ENCODE measurements at regions not wholly inside any gene's neighbourhood (a gene's known extent, or its start where the extent isn't known, plus 50 kb on each side); places are given as distances from the start of the nearest gene placed in this dataset.
"Not testable (repeated sequence)": the region's sequence is repeated elsewhere in the genome, so short reads cannot be mapped to it uniquely, and the experiment has no call there.

- H3K9me3 ChIP-seq (ENCODE audit: control insufficient read depth, low read length); H3K9ac ChIP-seq (ENCODE audit: extremely low read depth, low read length, poor library complexity, severe bottlenecking); H3K36me3 Mint-ChIP-seq (ENCODE audit: low read depth); H3K9me3 Mint-ChIP-seq; H3K4me1 Mint-ChIP-seq; H3K27me3 ChIP-seq (ENCODE audit: control insufficient read depth, insufficient read depth, low read length, poor library complexity, severe bottlenecking); H3K4me1 ChIP-seq (ENCODE audit: control insufficient read depth, insufficient read depth, low read length); H3K4me3 Mint-ChIP-seq; DNase-seq; H3K27ac ChIP-seq (ENCODE audit: low read depth, low read length); H3K36me3 ChIP-seq (ENCODE audit: control insufficient read depth, insufficient read depth, low read length); H3K27me3 Mint-ChIP-seq (ENCODE audit: insufficient read depth); H3K4me3 ChIP-seq (ENCODE audit: low read length); H3K27ac Mint-ChIP-seq: not testable (repeated sequence)
- WGBS, 2 experiments (ENCODE audit: insufficient coverage in 1 of 2, insufficient read length in 1 of 2): 100% methylated on average over 1 of the region's 1 CpG; no CpG with 5 or more reads in 1 of the 2 experiments
Measured at GRCh38 chr12:31183899-31184298, 110.2 kb downstream of the DDX11 start.

GRCh38 chr12:31184667-31185066 is 111.0 kb downstream of the DDX11 start:
- H3K4me3 Mint-ChIP-seq; H3K9me3 ChIP-seq (ENCODE audit: control insufficient read depth, low read length); H3K27ac Mint-ChIP-seq; H3K4me1 ChIP-seq (ENCODE audit: control insufficient read depth, insufficient read depth, low read length); H3K36me3 ChIP-seq (ENCODE audit: control insufficient read depth, insufficient read depth, low read length); H3K36me3 Mint-ChIP-seq (ENCODE audit: low read depth); H3K9me3 Mint-ChIP-seq; H3K9ac ChIP-seq (ENCODE audit: extremely low read depth, low read length, poor library complexity, severe bottlenecking); H3K4me3 ChIP-seq (ENCODE audit: low read length); H3K27me3 Mint-ChIP-seq (ENCODE audit: insufficient read depth); H3K27me3 ChIP-seq (ENCODE audit: control insufficient read depth, insufficient read depth, low read length, poor library complexity, severe bottlenecking); H3K4me1 Mint-ChIP-seq; H3K27ac ChIP-seq (ENCODE audit: low read depth, low read length); DNase-seq: not testable (repeated sequence)
- WGBS, 2 experiments (ENCODE audit: insufficient coverage in 1 of 2, insufficient read length in 1 of 2): 96% methylated on average over 9 to 17 of the region's 20 CpGs

DNA sequence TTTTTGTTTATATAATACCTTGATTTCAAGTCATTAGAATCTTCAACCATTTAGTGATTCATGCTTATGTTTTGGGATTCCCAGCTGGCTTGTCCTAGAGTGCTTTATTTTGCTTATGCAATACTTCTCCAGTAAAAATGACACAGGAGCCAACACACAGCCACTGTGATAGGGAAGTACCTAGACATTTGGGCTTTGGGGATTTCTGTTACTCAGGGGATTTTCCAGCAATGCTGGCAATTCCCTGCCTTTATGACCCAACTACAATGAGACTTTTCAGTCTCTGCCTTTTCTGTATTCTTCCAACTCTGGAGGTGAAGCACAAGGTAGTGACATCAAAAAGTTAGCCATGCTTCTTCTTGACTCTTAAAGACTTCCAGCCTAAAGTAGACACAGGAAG is 119.0 kb downstream of the DDX11 start:
- not testable (repeated sequence) for H3K36me3 ChIP-seq (ENCODE audit: control insufficient read depth, insufficient read depth, low read length); H3K9me3 ChIP-seq (ENCODE audit: control insufficient read depth, low read length); H3K27me3 Mint-ChIP-seq (ENCODE audit: insufficient read depth); H3K4me1 Mint-ChIP-seq; H3K27me3 ChIP-seq (ENCODE audit: control insufficient read depth, insufficient read depth, low read length, poor library complexity, severe bottlenecking); H3K4me3 ChIP-seq (ENCODE audit: low read length); H3K4me3 Mint-ChIP-seq; H3K27ac Mint-ChIP-seq; H3K9ac ChIP-seq (ENCODE audit: extremely low read depth, low read length, poor library complexity, severe bottlenecking); H3K27ac ChIP-seq (ENCODE audit: low read depth, low read length); H3K36me3 Mint-ChIP-seq (ENCODE audit: low read depth); H3K4me1 ChIP-seq (ENCODE audit: control insufficient read depth, insufficient read depth, low read length); DNase-seq
- peaks cover 12% of the 10 kb centered on the region for H3K9me3 Mint-ChIP-seq

DNA sequence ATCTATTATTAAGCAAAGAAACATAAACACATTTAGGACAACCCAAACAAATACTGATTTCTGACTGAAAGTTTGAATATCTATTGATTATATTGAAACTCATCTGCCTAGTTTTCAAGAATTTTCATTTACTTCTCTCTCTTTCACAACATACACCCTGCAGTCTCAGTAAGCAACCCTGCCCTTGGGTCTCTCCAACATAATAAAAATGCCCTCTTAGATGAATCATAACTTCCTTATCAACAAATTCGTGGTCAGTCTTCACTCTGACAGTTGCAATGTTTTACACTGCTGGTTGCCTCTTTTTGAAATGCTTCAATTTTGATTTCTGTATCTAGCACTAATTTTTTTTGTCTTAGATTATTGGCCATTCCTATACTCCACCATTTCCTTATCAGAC is 122.0 kb downstream of the DDX11 start:
- not testable (repeated sequence) for H3K4me3 ChIP-seq (ENCODE audit: low read length); H3K36me3 Mint-ChIP-seq (ENCODE audit: low read depth); H3K4me1 Mint-ChIP-seq; H3K27ac Mint-ChIP-seq; H3K27me3 ChIP-seq (ENCODE audit: control insufficient read depth, insufficient read depth, low read length, poor library complexity, severe bottlenecking); DNase-seq; H3K9me3 ChIP-seq (ENCODE audit: control insufficient read depth, low read length); H3K36me3 ChIP-seq (ENCODE audit: control insufficient read depth, insufficient read depth, low read length); H3K4me3 Mint-ChIP-seq; H3K9ac ChIP-seq (ENCODE audit: extremely low read depth, low read length, poor library complexity, severe bottlenecking); H3K27me3 Mint-ChIP-seq (ENCODE audit: insufficient read depth); H3K4me1 ChIP-seq (ENCODE audit: control insufficient read depth, insufficient read depth, low read length); H3K27ac ChIP-seq (ENCODE audit: low read depth, low read length)
- peaks cover 12% of the 10 kb centered on the region for H3K9me3 Mint-ChIP-seq
- 71% methylated on average over 1 of the region's 1 CpG for whole genome bisulfite sequencing, 2 experiments (ENCODE audit: insufficient coverage in 1 of 2, insufficient read length in 1 of 2)

GRCh38 chr12:31199476-31199875 is 125.8 kb downstream of the DDX11 start:
- WGBS, 2 experiments (ENCODE audit: insufficient coverage in 1 of 2, insufficient read length in 1 of 2): 66 to 67% methylated on average over 3 to 4 of the region's 4 CpGs
- not testable (repeated sequence) for H3K9me3 Mint-ChIP-seq; H3K27ac ChIP-seq (ENCODE audit: low read depth, low read length); H3K27me3 ChIP-seq (ENCODE audit: control insufficient read depth, insufficient read depth, low read length, poor library complexity, severe bottlenecking); DNase-seq; H3K4me1 Mint-ChIP-seq; H3K4me3 Mint-ChIP-seq; H3K27ac Mint-ChIP-seq; H3K9ac ChIP-seq (ENCODE audit: extremely low read depth, low read length, poor library complexity, severe bottlenecking); H3K36me3 ChIP-seq (ENCODE audit: control insufficient read depth, insufficient read depth, low read length); H3K4me3 ChIP-seq (ENCODE audit: low read length); H3K9me3 ChIP-seq (ENCODE audit: control insufficient read depth, low read length); H3K36me3 Mint-ChIP-seq (ENCODE audit: low read depth); H3K4me1 ChIP-seq (ENCODE audit: control insufficient read depth, insufficient read depth, low read length)
- H3K27me3 Mint-ChIP-seq (ENCODE audit: insufficient read depth): peaks cover 16% of the 10 kb centered on the region

Data from endodermal cell (in vitro differentiated cells).